Kidney epithelial cell (primary cell): ENCODE measurements at regions not wholly inside any gene's neighbourhood (a gene's known extent, or its start where the extent isn't known, plus 50 kb on each side); places are given as distances from the start of the nearest gene placed in this dataset.

Experiments used
- DNase-seq: peaks from one replicate; pipeline ENCODE4 v3.0.0-alpha.2; 2010; ENCODE audit warnings: low read depth
- H3K27me3 ChIP-seq: 2 replicates; pipeline ENCODE4 v1.6.0; 2011; ENCODE audit warnings: low read length; ENCODE audit not compliant: control insufficient read depth, insufficient read depth
- H3K36me3 ChIP-seq: 2 replicates; pipeline ENCODE4 v1.5.1; 2011; ENCODE audit warnings: low read length; ENCODE audit not compliant: control insufficient read depth, insufficient read depth
- H3K4me3 ChIP-seq: 2 replicates; pipeline ENCODE4 v1.5.1; 2011; ENCODE audit warnings: low read depth, mild to moderate bottlenecking, control low read depth, low read length
- CTCF ChIP-seq: IDR thresholded peaks from 2 replicates; pipeline ENCODE4 v1.5.1; 2011; ENCODE audit warnings: mild to moderate bottlenecking, moderate library complexity, low read length, control low read depth, inconsistent platforms; ENCODE audit not compliant: insufficient read depth, poor library complexity, severe bottlenecking

- H3K36me3 ChIP-seq: no peaks in the 10 kb centered on the region
- H3K27me3 ChIP-seq: no peaks in the 10 kb centered on the region
- TF ChIP-seq CTCF: no peak
- DNase-seq: no peak
- no peak overlapping the region for H3K4me3 ChIP-seq
Measured at GRCh38 chr5:96331210-96331609, 101.8 kb downstream of the PCSK1 start.

GRCh38 chr5:96330530-96331140 is 102.4 kb downstream of the PCSK1 start:
- H3K36me3 ChIP-seq: no peaks in the 10 kb centered on the region
- no peak for DNase-seq

GRCh38 chr5:96329886-96330529 is 103.0 kb downstream of the PCSK1 start:
- Histone ChIP-seq H3K27me3 (no peaks in the 10 kb centered on the region), H3K4me3 (no peak overlapping the region), H3K36me3 (no peaks in the 10 kb centered on the region)
- DNase-seq: no peak
- TF ChIP-seq CTCF: no peak

More at GRCh38 chr5:96330530-96331140, 102.4 kb downstream of the PCSK1 start:
- H3K27me3 ChIP-seq: no peaks in the 10 kb centered on the region
- TF ChIP-seq CTCF: no peak
- H3K4me3 ChIP-seq: no peak overlapping the region

- H3K27me3 ChIP-seq: no peaks in the 10 kb centered on the region
- no peak for DNase-seq
- TF ChIP-seq CTCF: no peak
- no peaks in the 10 kb centered on the region for H3K36me3 ChIP-seq
- no peak overlapping the region for H3K4me3 ChIP-seq
Measured at GRCh38 chr5:96329289-96329688, 103.8 kb downstream of the PCSK1 start.

GRCh38 chr5:96327722-96328121 is 105.3 kb downstream of the PCSK1 start:
- H3K4me3 ChIP-seq: no peak overlapping the region
- H3K27me3 ChIP-seq: no peaks in the 10 kb centered on the region
- TF ChIP-seq CTCF: no peak
- no peak for DNase-seq
- no peaks in the 10 kb centered on the region for H3K36me3 ChIP-seq

- DNase-seq: no peak
- no peaks in the 10 kb centered on the region for H3K27me3 ChIP-seq
- H3K4me3 ChIP-seq: no peak overlapping the region
- no peaks in the 10 kb centered on the region for H3K36me3 ChIP-seq
- no peak for TF ChIP-seq CTCF
Measured at GRCh38 chr5:96326902-96327301, 106.1 kb downstream of the PCSK1 start.
